Posterior vena cava (tissue), 2 donors: ENCODE measurements at regions not wholly inside any gene's neighbourhood (a gene's known extent, or its start where the extent isn't known, plus 50 kb on each side); places are given as distances from the start of the nearest gene placed in this dataset.
"Not testable (repeated sequence)": the region's sequence is repeated elsewhere in the genome, so short reads cannot be mapped to it uniquely, and the experiment has no call there.

Experiments used
- DNase-seq: peaks from one replicate; pipeline ENCODE4 v3.0.0-alpha.2; 2020; ENCODE audit warnings: low spot score
- intact Hi-C, 2 donors: fragments of 100-400 bp; cut with DNase I; formaldehyde crosslinking; loops; one replicate each; pipeline versions ENCODE4 v1.14.1 to v1.14.2; 2022 to 2023
- donor health status: DM: yes; HTN: yes; CAD: no.
- donor health status: DM: yes; HTN: yes; CAD: no.

DNA sequence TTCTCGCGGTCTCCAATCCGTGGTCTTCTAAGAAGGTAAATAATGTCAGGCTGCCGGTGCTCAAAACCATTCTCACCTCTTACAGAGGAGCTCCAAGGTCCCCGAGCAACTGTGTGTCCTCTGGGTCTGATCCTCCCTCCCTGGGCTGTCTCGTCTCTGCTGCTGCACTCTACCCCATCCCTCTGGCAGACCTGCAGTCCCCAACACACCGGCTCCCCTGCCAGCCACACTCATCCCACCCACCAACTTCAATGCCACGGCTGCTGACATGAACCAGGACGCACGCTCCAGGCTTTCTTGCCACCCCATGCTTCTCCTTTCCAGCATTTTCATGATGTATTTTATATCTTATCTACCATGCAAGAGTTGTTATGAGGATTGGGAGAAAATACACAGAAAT, 559.5 kb upstream of the SALL3 start:
- no peak for DNase-seq
- intact Hi-C loops, result no loop called here

- no peak for DNase-seq
- intact Hi-C loops, result no loop called here
These were observed 558.2 kb upstream of the SALL3 start for GRCh38 chr18:78421392-78421791.

- DNase-seq, result no peak
- intact Hi-C loops, result no loop called here
These were observed 557.3 kb upstream of the SALL3 start for GRCh38 chr18:78422336-78422735.

DNA sequence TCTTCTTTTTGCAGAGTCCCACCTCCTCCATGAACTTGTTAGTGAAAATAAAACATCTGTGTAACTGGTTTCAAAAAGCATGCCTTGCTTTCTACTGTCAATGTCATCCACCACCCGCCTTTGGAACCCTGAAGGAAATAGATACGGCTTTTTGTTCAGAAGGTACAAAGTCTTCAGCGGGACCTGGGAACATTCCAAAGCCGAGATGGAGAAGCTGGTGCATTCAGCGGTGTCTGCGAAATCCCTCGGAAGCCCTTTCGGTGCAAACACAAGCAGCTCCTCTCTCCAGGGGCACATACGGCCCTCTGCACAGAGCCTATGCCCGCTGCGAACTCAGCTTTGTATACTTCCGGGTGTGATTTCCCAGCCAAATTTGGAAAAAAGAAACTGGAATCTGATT, 555.8 kb upstream of the SALL3 start:
- no peak for DNase-seq
- intact Hi-C loops, result no loop called here

DNA sequence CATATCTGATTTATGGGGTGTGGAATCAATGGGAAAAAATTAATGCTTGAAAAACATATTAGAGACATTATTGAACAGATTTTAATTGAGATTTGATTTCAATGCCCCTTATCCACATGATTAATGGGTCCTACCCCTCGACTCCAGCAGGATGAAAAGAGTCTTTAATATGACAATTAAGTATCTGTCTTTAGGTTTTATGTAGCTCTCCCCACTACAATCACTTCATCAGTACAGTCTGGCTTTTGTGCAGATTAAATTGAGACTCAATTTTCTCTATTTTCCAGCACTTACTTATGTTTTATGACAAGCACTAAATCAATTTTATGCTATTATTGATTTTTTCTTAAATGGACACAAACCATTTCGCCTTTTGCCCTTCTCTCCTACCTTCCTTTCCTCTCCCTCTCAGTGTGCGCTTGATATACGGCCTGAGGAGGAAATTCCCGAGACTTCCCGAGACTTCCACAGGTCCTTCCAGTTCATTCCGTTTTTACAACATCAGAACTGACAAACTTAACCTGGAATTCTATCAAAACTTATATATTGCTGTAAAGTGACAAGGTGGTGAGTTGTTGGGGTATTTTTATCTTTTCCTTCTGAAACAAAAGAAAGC, 555.1 kb upstream of the SALL3 start:
- intact Hi-C loops, result no loop called here
- no peak for DNase-seq

DNA sequence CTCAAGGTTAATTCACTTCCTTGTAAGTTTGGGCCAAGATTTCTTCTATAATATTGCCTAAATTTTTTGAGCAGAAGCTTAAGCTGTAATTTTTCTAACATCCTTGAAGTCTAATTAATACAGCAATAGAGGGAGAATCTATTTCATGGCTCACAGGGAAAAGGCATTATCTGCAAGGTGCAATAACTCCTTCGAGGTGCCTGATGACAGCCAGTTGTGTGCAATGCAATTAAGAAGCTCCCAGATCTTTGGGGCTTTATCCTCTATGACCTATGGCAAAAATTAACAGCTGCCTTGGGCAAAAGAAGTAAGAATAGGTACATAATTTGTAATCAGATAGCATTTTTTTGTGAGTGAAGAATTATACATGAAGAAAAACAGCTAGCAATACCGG, 554.6 kb upstream of the SALL3 start:
- no peak for DNase-seq
- intact Hi-C loops, result no loop called here

GRCh38 chr18:78427081-78427480, 552.5 kb upstream of the SALL3 start:
- intact Hi-C loops, result no loop called here
- DNase-seq, result no peak

DNA sequence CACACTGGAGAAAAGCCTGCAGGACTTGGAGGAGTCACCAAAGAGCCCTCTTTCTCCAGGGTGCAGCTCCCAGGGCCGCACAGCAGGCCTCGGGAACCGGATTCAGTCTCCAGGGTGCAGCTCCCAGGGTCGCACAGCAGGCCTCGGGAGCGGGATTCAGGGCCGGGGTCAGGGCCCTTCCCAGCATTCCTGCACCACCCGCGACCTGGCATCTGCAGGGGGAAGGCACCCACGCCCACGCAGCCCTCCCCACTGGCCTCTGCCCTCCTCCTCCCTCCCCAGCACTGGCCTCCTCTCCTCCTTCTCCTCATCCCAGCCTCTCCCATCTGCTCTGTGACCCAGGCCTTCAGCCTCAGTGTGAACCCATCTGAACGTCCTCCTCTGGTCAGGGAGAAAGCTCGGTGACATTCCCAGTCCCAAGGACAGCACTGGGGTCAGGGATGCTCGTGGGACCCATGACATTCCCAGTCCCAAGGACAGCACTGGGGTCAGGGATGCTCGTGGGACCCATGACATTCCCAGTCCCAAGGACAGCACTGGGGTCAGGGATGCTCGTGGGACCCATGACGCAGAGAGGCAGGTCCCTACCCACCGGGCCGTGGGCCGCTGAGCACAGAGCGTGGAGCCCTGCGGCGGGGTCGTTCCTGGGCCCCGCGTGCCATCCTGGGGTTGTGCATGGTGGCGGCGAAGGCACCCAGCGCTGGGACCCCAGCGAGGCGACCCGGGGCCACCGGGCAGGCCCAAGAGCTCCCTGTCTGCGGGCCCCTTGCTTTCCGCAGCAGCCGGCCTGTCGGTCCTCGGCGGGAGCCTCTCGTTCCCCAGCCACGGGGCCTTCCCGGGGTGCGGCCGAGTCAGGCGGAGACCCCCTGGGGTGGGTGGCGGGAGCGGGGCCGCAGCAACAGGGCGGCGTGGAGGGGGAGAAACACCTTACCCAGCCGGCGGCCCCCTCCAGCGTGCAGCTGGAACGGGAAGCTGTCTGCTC, 550.2 kb upstream of the SALL3 start:
- DNase-seq, result no peak

DNA sequence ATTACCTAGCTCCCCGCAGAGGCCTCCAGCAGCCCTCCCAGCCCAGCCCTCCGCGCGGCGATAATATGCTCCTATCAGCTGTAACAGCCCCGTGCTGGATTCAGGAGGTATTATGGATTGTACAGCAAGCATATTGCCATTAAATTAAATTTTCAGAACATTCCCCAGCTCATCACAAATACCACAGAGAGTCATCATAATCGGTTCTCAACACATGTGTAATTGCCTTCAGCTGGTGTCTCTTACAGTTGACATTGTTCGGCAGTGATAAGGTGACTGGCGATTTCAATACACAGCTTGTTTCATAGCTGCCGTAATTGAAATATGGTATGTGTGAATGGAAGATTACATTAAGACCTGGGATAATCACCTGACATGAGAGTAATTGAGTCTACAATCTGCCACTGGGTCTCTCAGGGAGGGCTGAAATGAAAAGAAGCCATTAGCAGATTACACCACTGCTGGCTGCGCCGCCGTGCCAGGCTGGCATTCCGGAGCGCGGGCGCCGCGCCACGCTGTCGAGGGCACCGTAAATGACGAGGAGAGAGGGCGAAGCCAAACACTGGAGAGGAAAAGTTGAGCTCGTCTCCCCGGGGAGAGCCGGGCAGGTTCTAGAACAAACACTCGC, 549.4 kb upstream of the SALL3 start:
- intact Hi-C loops, result no loop called here
- DNase-seq, result no peak

More for the DNA sequence above, 550.2 kb upstream of the SALL3 start:
- intact Hi-C loops, result no loop called here

DNA sequence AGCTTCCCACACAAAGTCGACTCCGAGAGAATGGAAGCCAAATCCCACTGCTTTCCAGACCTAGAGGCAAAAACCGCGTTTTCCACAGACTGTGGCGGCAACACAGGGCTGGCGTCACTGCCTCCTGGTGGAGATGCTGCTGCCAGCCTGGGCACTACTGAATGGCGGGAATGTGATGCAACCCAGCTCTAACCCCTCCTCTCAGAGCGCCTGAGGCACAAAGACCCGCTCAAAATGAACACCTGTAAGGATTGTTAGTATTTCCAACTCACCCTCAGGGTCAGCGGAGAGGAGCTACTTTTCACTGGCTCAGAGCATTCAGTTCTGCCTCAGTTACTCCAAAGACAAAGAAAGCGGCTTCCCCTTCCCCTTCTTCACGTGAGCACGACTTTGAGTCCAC, 548.0 kb upstream of the SALL3 start:
- intact Hi-C loops, result no loop called here
- no peak for DNase-seq

GRCh38 chr18:78433562-78433961, 546.1 kb upstream of the SALL3 start:
- no peak for DNase-seq
- intact Hi-C loops, result no loop called here

DNA sequence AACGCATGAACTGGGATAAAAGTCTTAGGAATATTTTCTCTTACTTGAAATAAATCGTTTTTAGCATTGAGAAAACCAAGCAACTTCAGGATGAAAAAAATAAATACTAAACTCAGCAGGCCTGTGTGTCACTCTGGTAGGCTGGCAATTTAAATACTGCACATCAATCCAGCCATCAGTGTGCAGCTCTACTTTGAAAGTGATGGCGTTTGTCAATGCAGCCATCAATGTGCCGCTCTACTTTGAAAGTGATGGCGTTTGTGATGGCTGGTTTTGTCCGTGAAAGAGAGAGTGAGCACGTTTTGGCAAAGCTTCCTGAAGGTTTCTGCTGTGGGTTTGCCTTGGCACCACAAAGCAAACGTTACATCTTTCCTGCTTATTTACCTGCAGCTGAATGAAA, 543.5 kb upstream of the SALL3 start:
- intact Hi-C loops, result no loop called here
- DNase-seq, result no peak

- intact Hi-C loops, DNase-seq: not testable (repeated sequence)
These were observed 541.4 kb upstream of the SALL3 start for GRCh38 chr18:78438235-78438634.

GRCh38 chr18:78445880-78446279, 533.7 kb upstream of the SALL3 start:
- intact Hi-C loops, result no loop called here
- no peak for DNase-seq

GRCh38 chr18:78447211-78447610, 532.4 kb upstream of the SALL3 start:
- DNase-seq, result no peak
- intact Hi-C loops, result no loop called here

- intact Hi-C loops, result no loop called here
- DNase-seq, result no peak
These were observed 531.5 kb upstream of the SALL3 start for GRCh38 chr18:78448106-78448505.

- no peak for DNase-seq
- intact Hi-C loops, result no loop called here
These were observed 531.0 kb upstream of the SALL3 start for GRCh38 chr18:78448591-78448990.

GRCh38 chr18:78454221-78454620, 525.4 kb upstream of the SALL3 start:
- intact Hi-C loops, result no loop called here
- no peak for DNase-seq

DNA sequence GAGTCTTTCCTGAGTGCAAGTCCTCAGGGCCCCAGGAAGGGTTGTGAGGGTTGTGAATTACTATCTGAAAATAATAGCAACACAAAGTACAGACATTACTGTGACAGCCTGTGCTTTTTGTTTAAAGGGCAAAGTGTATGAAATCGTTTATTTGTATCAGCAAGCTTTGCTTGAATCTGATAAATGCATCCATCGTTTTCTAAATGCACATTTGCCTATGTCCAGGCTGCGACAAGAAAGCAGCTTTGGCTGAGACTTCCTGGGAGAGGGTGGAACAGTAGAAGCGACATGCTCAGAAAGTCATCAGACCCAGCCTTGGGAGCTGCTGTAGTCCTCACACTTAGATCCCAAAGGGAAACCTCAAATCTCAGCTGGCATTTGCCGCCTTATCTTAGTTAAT, 524.2 kb upstream of the SALL3 start:
- DNase-seq, result no peak
- intact Hi-C loops, result no loop called here

DNA sequence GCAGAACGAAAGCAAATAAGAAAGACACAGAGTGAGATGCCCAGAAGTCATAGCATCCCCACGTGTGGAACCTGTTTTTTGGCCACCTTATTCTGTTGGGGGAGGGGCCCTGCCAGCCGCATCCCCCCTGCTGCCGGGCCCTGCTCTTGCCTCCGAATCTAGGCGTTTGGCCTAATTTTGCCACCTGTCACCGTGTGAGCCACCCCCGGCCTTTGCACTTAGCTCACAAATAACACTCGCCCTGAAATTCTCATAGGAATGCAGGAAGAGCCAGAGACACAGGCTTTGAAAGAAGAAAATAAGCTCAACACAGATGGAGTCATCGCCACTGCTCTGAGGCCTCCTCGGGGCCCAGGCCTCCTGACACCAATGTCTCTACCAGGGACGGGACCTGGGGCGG, 522.6 kb upstream of the SALL3 start:
- intact Hi-C loops, result no loop called here
- no peak for DNase-seq

DNA sequence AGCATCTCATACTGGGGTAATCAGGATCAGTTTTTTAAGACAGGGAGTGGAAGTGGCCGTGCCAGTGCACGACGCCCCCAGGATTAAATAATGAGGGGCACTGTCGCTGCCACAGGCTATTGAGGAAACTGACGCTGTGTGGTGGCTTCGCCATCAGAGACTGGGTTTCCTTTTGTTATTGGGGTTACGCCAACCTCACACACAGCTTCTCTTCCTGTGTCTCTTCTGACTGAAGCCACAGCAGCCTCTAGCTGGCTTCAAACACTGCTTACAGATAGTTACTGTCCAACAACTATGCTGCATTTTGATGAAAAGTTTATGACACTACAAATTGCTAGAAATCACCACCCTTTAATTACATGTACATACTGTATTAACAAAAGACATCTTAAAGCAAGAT, 521.9 kb upstream of the SALL3 start:
- intact Hi-C loops, result no loop called here
- no peak for DNase-seq
